CD4-positive, alpha-beta T cell treated with Interleukin-17A for 4 hours (primary cell): ENCODE measurements at regions not wholly inside any gene's neighbourhood (a gene's known extent, or its start where the extent isn't known, plus 50 kb on each side); places are given as distances from the start of the nearest gene placed in this dataset.
"Not testable (repeated sequence)": the region's sequence is repeated elsewhere in the genome, so short reads cannot be mapped to it uniquely, and the experiment has no call there.

Experiments used
- DNase-seq: peaks from one replicate; pipeline ENCODE4 v3.0.0-alpha.2; 2020; ENCODE audit warnings: mixed read lengths

DNA sequence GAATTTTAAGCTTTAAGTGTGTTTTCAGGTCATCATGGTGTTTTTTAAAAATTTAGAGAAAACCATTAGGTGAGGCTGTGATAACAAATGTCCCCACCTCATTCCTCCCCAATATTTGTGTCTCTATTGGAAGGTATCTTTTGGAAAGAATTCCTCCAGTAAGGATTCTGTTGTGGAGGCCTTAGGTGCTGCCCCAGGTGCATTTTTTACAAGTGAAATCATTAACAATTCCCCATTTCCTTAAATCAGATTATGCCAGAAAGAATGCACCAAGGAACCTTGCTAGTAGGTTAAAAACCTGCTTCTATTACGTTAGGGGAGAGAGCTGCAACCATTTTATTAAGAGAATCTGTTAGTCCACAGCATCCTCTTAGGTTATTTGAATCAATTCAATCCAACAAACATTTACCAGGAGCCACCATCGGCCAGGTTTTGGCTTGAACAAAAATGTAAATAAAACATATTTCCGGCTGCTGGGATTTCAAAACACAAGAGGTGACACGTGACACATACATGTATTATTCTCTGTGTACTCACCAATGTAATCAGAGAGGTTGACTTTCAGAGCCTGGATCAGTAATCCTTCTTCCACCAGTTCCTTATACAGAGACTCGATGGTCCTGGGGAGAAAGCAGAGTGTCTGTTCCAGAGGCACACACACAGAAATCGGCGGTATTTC is 112.5 kb upstream of the ASB18 start:
- no peak for DNase-seq

DNA sequence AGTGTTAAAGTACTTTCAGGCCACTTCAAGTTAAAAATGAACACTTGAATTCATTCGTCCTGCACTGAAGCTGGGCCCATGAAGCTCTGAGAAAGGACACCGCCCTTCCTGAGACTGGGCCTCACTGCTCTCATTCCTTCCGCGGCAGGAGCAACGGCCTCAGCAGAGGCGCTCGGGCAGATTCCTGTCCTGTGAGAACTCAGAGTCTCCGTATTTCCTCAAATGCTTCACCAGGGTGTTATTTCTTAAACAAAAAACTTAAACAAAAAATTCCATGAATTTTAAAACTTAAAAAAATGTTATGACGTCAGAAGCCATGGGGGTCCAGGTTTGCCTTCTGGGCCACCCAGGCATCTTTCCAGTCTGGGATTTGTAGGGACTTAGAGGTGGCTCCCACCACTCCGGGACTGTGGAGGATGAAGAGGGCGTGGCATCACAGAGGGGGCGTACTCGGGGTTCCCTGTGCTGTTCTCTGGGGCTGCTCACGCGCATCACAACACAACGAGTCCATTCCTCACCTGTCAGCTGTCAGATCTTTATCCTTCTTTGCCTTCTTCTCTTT is 115.9 kb upstream of the ASB18 start:
- DNase-seq = no peak

DNA sequence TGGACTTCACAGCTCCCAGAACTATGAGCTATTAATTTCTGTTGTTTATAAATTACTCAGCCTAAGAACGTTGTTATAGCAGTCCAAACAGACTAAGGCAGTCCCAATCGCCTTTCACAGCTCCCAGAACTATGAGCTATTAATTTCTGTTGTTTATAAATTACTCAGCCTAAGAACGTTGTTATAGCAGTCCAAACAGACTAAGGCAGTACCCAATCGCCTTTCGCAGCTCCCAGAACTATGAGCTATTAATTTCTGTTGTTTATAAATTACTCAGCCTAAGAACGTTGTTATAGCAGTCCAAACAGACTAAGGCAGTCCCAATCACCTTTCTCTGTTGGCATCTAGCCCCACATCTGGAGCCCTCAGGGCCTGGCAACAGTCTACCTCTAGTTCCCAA is 117.0 kb upstream of the ASB18 start:
- DNase-seq = not testable (repeated sequence)

DNA sequence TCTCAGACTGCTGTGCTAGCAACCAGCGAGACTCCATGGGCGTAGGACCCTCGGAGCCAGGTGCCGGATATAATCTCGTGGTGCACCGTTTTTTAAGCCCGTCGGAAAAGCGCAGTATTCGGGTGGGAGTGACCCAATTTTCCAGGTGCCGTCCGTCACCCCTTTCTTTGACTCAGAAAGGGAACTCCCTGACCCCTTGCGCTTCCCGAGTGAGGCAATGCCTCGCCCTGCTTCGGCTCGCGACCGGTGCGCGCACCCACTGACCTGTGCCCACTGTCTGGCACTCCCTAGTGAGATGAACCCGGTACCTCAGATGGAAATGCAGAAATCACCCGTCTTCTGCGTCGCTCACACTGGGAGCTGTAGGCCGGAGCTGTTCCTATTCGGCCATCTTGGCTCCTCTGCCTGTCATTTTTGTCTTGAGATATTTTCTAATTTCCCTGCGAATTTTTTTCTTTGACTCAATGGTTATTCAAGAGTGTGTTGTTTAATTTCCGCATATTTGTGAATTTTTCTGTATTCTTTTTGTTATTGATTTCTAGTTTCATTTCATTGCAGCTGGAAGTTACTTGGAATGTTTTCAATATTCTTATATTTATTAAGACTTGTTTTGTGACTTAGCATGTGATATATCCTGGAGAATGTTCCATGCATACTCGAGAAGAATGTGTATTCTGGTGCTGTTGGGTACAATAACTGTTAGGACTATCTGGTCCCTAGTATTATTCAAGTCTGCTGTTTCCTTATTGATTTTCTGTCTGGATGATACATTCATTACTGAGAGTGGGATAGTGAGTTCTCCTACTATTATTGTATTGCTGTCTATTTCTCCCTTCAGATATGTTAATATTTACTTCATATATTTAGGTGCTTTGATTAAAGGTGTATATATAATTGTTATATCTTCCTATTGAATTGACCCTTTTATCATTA is 125.3 kb upstream of the ASB18 start:
- DNase-seq = not testable (repeated sequence)

DNA sequence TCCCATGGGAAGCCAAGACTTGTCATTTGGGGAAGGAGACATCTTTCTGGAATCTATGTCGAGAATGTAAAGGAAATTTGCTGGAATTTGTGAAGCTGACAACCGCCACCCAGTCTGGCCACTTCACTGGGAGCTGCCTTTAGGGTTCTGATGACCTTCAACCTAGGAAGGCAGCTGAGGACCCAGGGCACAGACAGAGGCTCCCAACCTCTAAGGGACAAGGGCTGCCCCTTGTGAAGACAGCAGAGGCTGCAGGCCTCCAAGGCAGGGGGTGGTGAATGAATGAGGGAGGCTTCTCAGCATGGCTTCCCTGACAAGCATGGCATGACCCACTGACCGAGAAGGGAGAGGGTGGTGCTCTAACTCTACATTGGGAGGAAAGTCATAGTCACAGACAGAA is 128.9 kb upstream of the ASB18 start:
- DNase-seq = no peak

DNA sequence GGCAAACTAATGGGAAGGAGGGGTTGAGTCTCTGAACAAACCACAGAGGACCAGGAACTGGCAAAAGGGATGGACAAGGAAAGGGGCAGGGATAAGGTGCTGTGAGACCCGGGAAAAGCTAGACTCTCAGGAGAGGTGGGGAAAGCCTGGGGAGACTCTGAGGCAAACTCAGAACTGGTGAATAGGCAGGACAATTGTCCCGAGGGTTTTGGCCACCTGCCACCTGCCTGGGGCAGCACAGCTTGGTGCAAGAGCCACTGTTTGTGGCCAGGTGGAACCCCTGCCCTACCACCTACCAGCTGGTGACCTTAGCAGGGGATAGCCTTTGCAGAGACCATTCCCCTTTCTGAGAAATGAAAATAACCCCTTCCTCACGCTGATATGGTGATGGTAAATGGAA is 129.4 kb upstream of the ASB18 start:
- no peak for DNase-seq

DNA sequence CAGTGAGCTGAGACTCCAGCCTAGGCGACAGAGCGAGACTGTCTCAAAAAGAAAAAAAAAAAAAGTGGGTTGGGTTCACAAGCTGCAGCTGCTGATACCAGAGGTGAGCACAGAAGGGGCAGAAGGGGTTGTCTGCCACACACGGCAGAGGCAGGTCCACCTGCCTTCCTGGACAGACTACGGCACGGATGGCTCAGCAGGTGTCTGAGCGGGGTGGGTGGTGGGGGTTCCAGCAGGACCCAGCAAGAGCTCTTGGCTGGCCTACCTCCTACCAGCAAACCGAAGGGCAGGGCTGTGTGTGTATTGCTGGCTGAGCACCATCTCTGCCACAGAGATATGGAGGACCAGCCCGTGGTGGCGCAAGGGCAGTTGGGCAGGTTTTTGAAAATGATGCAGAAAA is 130.4 kb upstream of the ASB18 start:
- DNase-seq = no peak

DNA sequence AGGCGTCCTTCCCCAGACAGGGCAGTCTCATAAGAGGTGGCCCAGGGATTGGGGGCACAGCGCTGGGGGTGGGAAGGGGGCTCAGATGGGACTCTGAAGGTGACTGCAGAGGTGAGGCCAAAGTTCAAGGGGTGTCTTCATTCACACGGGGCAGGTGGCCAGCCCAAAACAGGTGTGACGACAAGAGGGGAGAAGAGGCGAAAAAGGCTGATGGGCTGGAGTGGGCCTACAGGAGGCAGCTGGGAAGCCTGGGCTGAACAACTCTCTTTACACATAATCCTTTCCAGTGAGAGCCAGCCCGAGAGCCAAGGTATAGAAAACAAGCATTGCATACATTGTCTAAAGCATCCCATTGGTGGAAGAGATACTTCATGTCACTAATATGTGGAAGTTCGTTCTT is 130.9 kb upstream of the ASB18 start:
- DNase-seq = no peak

DNA sequence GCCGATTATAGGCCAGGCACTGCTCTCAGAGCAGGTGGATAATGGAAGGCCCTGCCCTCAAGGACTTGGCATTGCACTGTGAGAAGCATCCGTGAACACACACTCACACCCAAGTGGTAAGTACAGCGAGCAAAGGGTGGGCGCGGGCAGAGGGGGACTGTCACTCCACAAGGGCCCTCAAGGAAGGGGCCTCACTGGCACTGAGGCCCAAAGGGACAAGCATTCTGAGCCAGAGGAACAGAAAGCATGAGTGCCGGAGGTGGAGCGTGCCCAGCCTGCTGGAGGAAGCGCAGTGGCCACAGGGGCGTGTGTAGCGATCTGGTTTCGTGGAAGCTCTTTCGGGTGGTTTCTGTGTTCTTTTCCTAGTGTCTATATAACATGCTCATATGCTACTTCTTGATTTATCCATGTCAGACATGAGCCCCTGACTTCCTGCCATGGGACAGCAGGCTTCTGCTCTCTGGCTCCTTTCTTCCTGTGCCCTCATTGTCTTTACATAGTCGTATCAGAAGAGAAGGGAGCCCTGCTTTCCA is 132.7 kb upstream of the ASB18 start:
- DNase-seq = no peak

DNA sequence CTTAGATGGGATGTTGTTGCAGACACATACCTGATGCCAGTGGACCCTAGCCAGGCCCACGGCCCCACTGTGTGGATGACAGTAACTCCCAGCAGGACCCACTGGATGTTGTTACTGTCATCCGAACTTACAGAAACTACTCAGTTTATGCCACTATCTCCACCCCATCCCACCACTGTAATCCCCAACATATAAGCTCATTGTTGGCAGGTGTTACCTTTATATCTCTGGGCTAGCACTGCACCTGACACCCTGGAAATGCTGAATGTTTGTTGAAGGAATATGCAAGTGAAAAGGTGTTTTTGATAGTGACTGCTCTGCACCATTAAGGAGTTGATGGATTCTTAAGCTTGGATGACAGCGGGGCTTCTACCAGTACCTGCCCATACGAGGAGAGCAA is 133.5 kb upstream of the ASB18 start:
- no peak for DNase-seq

DNA sequence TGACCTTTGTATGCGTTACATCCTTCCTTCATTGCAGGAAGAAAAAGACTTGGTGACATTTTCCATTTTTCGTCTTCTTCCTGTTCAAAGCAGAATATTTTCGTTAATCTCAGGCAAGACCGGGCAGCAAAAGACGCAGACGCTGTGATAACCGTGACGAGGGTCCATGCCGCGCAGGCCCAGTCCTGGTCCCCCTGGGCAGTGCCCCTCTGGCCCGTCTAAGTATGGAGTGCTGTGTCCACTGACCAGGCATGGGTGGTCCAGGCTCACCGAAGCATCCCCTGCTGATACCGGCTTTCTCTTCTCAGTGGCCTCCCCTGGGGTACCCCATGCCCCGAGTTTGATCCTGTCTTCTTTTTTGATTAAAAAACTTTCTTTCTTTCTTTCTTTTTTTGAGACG is 135.2 kb upstream of the ASB18 start:
- no peak for DNase-seq

DNA sequence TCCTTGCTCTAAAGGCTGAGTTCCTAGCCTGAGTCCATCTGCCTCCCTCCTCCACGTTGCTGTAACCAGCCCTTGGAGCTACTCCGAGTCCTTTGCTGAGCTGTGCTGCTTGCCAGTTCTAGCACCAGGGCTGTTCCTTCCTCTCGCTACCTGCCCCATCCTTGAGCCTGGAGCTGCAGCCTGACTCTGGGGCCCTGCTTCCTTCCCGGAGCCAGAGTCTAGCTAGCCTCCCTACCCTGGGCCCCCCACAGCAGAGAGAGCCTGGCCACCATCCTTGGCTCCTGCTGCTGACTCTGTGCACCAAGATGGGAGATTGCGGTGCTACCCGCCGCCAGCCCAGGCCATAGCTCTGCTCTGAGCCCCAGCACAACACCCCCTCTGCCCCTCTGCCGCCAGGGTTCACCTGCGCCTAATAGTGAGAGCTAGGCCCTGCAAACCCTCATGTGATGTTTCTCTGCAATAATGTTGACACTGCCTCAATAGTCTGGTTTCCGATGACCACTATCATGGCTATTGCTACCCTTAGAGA is 135.9 kb upstream of the ASB18 start:
- DNase-seq = no peak

DNA sequence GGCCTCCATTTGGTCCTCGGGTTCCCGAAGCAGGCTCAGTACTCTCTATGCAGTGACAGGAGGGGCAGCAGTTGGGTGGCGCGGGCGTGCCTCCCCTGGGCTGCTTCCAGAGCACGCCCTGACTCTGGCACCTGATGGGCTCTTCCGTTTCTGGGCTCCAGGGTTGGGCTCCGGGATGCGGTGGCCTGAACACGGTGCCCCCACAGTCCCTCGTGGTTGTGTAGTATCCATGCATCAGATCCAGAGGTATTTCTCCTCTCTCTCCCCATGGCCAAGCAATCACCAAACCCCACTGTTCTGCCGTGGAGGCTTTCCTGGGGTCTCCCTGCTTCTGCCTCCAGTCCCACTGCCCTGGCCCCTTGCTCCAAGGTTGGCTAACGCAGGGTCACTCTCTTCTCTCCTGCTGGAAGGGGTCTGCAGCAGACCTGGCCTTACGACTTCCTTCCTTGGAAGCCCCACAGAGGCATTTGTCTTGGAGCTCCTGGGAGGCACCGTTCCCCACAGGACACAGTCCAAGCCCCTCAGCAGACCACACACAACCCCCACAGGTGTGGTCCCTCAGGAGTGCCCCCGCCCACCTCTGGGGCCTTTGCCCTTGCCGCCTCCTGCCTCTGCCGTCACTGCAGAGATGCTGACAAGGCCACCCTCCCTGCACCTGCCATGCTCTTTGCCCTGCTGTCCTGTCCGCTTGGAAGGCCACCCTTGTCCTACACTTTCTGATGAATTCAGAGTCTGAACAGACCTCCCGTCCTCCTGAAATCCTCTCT is 136.6 kb upstream of the ASB18 start:
- no peak for DNase-seq

DNA sequence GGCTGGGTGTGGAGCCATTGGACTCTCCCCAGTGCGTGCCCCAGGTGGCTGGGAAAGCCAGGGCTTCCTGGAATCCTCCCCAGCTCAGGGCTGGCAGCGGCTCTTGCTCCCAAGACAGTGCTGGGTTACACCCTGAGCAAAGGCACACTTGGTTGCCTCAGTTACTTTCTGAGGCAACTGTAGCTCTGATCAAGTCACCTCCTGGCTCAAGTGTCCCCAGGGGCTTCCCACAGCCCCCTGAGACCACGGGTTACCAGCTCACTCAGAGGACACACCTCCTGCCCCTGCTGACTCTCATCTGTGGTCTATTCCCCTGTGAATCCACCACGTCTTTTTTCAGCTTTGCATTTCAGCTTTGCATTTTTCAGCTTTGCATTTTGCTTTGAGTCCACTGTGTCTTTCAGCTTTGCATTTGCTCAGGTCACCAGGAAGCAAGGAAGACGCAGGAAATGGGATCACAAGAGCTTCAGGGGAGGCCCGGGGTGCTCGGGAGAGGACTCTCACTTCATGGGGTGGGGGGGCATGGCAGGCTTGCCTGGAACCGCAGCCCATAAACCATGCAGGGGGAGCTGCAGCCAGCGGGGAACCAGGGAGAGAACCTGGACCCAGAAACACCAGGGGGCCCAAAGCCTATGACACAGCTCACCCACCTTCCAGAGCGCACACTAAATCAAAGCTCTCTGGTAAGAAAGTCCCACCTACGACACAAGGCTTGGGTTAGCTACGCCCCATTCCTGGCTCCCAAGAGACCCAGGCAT is 138.0 kb upstream of the ASB18 start:
- no peak for DNase-seq

DNA sequence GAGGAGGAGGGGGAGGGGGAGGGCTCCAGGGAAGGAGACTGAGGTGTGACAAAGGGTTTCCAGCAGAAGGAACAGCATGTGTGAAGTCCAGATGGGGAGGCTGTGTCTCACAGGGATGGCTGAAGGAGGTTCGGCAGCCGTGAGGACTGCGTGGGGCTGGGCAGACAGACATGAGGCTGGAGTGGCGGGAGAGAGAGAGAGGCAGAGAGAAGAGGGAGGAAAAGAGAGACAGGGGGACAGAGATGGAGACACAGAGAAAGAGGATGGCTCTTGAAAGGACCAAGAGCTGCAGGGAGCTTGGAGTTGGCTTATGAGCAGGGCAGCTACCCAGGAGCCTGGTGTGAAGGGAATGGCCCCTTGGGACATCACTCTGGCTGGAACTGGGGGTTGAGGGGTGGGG is 138.9 kb upstream of the ASB18 start:
- DNase-seq = no peak

DNA sequence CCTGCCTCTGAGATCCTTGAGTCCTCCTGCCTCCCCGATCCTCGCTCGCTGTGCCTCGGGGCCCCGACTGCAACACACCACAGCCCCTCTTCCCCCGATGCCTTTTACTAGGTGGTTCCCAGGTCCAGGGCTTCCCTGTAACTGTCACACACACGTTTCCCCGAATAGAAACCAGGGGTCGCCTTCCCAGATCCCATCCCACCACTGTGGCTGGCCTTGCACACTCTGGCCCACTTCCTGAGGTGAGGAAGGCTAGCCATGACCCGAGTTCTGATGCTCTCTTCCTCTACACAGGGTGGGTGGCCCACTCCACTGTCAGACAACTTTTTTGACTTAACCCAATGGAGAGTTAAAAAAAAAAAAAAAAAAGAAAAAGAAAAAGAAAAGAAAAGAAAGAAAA is 139.6 kb upstream of the ASB18 start:
- DNase-seq = no peak

DNA sequence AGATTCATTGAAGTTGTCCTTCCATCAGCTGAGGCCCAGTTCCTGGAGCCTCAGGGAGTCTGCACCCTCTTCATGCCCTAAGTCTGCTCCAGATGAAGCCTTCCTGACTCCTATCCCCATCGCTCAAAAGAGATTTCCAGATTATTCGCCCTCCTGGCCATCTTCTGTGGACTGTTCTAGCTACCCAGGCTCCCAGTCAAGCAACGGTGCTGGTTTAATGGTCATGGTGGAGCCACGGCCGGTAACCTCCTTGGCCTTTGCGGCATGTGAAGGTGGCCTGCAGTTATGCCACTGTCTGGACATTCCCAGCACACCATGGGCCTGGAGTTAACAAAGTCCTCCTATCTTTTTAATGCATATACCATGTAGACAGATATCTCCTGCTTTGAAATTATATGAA is 140.1 kb upstream of the ASB18 start:
- no peak for DNase-seq

DNA sequence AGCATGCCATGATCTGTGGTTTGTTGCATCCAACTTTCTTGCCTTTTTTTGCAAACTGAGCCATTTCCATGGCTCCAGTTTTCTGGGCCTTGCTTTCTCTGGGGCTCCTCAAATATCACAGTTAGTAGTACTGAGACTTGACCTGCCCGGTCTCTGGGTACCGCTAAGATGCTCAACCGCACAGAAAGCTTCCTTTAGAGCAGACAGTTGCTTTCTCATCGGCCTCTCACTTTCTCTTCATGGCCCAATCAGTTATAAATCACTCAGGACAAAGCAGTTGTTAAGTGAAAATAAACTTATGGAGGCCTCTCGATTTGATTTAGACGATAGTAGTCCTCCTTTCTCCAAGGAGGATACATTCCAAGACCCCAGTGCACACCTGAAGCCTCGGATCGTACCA is 141.2 kb upstream of the ASB18 start:
- DNase-seq = no peak

DNA sequence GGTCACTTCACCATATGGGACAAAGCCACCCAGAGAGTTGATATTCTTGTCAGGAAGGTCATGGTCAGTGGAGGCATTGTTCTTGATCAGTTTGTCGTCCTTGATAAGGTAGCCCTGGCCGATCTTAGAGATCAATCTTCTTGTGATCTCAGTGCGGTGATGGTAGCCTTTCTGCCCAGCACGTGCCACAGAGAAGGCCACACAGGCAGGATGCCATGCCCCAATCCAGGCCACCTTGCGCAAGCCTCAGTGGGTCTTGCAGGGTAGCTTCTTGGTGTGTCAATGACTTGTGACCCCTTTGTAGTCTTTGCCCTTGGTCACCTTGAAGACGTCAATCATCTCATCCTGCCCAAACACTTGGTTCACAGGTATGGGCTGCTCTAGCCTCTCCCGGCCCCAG is 143.9 kb upstream of the ASB18 start:
- no peak for DNase-seq

DNA sequence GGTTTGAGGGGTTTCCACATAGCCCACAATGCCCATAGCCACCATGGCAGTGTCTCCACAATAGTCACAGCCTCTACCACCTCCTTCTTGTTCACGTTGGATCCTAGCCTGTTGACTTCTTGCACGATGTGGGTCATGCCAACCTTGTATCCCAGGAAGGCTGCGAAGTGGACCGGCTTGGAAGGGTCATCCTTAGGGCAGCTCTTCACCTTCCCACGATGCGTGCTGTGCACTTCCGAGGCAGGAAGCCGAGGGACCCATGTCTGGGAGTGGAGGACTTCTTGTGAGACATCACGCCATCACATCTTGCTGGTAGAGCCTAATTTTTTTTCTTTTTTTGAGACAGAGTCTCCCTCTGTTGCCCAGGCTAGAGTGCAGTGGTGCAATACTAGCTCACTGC is 144.6 kb upstream of the ASB18 start:
- no peak for DNase-seq

DNA sequence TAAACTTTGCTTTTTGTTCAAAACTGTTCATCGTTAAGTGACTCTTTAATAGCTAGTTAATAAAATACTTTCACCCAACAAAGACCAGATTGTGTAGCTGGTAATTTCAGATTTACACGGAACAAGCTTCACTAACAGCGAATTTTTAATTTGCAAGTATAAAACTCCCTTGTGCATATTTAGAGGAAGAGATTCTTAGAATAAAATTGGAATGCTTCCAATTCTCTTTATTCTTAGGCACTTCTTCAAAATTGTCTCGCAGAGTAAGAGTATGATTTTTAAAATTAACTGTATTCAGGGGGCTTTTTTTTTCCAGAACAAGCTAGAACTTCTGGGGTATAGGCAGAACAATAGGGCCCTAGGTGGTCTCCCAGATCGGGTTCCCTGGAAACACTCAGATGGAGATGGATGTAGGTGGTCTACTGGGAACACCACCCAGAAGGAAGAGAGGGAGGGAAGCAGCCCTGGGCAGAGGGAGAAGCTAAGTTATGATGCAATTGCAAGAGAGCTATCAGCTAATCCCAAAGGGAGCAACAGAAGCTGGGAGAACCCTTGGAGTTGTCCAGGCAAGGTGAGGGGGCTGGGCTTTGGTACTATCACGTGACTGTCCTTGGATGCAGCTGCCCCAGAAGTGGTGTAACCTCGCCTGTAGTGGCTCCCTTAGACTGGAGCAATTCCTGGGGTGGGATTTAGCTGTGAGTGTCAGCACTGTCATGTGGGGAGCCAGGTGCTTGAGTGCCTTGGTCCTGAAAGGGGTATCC is 151.7 kb upstream of the ASB18 start:
- DNase-seq = no peak
